ENCODE measurements at regions not wholly inside any gene's neighbourhood (a gene's known extent, or its start where the extent isn't known, plus 50 kb on each side); places are given as distances from the start of the nearest gene placed in this dataset.

- Histone ChIP-seq H3K9ac (ENCODE audit: low read depth in 1 of 2, low read length in 2 of 2) (no peak overlapping the region), H3K4me1 (ENCODE audit: control insufficient read depth in 4 of 4, insufficient read depth in 4 of 4, low read length in 3 of 4) (peaks cover 2 to 6% (median 6%) of the 10 kb centered on the region in 4 donors), H3K9me3 (ENCODE audit: control insufficient read depth in 4 of 4, low read length in 3 of 4) (no peaks in the 10 kb centered on the region), H3K36me3 (ENCODE audit: control insufficient read depth in 4 of 4, insufficient read depth in 3 of 4, low read depth in 1 of 4, low read length in 3 of 4) (no peaks in the 10 kb centered on the region), H3K27me3 (ENCODE audit: control insufficient read depth in 4 of 4, insufficient read depth in 4 of 4, low read length in 3 of 4) (no peaks in the 10 kb centered on the region), H3K4me3 (ENCODE audit: low read depth in 1 of 3, low read length in 3 of 3) (no peak overlapping the region), H3K27ac (ENCODE audit: low read depth in 1 of 2, low read length in 2 of 2) (no peak overlapping the region)
- TF ChIP-seq RAD21 (IDR thresholded peaks at IDR 0.05) (no peak), JUND (IDR thresholded peaks at IDR 0.05) (no peak), HNF4G (IDR thresholded peaks at IDR 0.05) (no peak), ATF3 (IDR thresholded peaks at IDR 0.05) (no peak), RXRA (IDR thresholded peaks at IDR 0.05) (no peak), EGR1 (IDR thresholded peaks at IDR 0.05; ENCODE audit: low read depth in 2 of 2) (no peak), FOXA2 (IDR thresholded peaks at IDR 0.05) (no peak), FOXA1 (IDR thresholded peaks at IDR 0.05) (no peak), TAF1 (conservative IDR thresholded peaks at IDR 0.05) (no peak), ZBTB33 (IDR thresholded peaks at IDR 0.05) (no peak), NR2F2 (IDR thresholded peaks at IDR 0.05) (no peak), YY1 (IDR thresholded peaks at IDR 0.05) (no peak)
- TF ChIP-seq, protein P1, sequence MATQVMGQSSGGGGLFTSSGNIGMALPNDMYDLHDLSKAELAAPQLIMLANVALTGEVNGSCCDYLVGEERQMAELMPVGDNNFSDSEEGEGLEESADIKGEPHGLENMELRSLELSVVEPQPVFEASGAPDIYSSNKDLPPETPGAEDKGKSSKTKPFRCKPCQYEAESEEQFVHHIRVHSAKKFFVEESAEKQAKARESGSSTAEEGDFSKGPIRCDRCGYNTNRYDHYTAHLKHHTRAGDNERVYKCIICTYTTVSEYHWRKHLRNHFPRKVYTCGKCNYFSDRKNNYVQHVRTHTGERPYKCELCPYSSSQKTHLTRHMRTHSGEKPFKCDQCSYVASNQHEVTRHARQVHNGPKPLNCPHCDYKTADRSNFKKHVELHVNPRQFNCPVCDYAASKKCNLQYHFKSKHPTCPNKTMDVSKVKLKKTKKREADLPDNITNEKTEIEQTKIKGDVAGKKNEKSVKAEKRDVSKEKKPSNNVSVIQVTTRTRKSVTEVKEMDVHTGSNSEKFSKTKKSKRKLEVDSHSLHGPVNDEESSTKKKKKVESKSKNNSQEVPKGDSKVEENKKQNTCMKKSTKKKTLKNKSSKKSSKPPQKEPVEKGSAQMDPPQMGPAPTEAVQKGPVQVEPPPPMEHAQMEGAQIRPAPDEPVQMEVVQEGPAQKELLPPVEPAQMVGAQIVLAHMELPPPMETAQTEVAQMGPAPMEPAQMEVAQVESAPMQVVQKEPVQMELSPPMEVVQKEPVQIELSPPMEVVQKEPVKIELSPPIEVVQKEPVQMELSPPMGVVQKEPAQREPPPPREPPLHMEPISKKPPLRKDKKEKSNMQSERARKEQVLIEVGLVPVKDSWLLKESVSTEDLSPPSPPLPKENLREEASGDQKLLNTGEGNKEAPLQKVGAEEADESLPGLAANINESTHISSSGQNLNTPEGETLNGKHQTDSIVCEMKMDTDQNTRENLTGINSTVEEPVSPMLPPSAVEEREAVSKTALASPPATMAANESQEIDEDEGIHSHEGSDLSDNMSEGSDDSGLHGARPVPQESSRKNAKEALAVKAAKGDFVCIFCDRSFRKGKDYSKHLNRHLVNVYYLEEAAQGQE (IDR thresholded peaks at IDR 0.05), result no peak
- DNase-seq (ENCODE audit: low spot score), result no peak
- WGBS, result 98% methylated on average over 1 of the region's 1 CpG
Observed at GRCh38 chr3:174414902-174415301, 444.2 kb upstream of the NAALADL2 start.

- H3K27me3 ChIP-seq (ENCODE audit: control insufficient read depth in 4 of 4, insufficient read depth in 4 of 4, low read length in 3 of 4), result no peaks in the 10 kb centered on the region
- TF ChIP-seq ZBTB33 (IDR thresholded peaks at IDR 0.05) (no peak), TAF1 (conservative IDR thresholded peaks at IDR 0.05) (no peak), NR2F2 (IDR thresholded peaks at IDR 0.05) (no peak), ATF3 (IDR thresholded peaks at IDR 0.05) (no peak), FOXA2 (IDR thresholded peaks at IDR 0.05) (no peak), HNF4G (IDR thresholded peaks at IDR 0.05) (no peak), JUND (IDR thresholded peaks at IDR 0.05) (no peak), GABPA (IDR thresholded peaks at IDR 0.05 in 1 of 2, conservative IDR thresholded peaks at IDR 0.05 in 1 of 2) (no peak), RAD21 (IDR thresholded peaks at IDR 0.05) (no peak)
- H3K4me1 ChIP-seq (ENCODE audit: control insufficient read depth in 4 of 4, insufficient read depth in 4 of 4, low read length in 3 of 4), result no peaks in the 10 kb centered on the region
- H3K9me3 ChIP-seq (ENCODE audit: control insufficient read depth in 4 of 4, low read length in 3 of 4), result no peaks in the 10 kb centered on the region
- 78% methylated on average over 4 of the region's 4 CpGs for WGBS
- no peak overlapping the region for H3K4me3 ChIP-seq (ENCODE audit: low read depth in 1 of 3, low read length in 3 of 3)
- H3K9ac ChIP-seq (ENCODE audit: low read depth in 1 of 2, low read length in 2 of 2), result no peak overlapping the region
- no peaks in the 10 kb centered on the region for H3K36me3 ChIP-seq (ENCODE audit: control insufficient read depth in 4 of 4, insufficient read depth in 3 of 4, low read depth in 1 of 4, low read length in 3 of 4)
- no peak for DNase-seq (ENCODE audit: low spot score)
- H3K27ac ChIP-seq (ENCODE audit: low read depth in 1 of 2, low read length in 2 of 2), result no peak overlapping the region
Observed at GRCh38 chr3:174417573-174417972, 441.6 kb upstream of the NAALADL2 start.
